OCI-LY1 (cell line): ENCODE measurements at regions not wholly inside any gene's neighbourhood (a gene's known extent, or its start where the extent isn't known, plus 50 kb on each side); places are given as distances from the start of the nearest gene placed in this dataset.

Experiments used
- EZH2 ChIP-seq: fragments of 200-600 bp; sonication (generic), shearing (Covaris generic); IDR thresholded peaks from 2 replicates; pipeline ENCODE4 v1.8.0; 2017; ENCODE audit warnings: borderline replicate concordance, mixed run types, mild to moderate bottlenecking, antibody characterized with exemption, low read length, moderate library complexity, mixed read lengths
- TF ChIP-seq, protein P1 (sequence below): fragments of 200-600 bp; sonication (generic), shearing (Covaris generic); IDR thresholded peaks from 2 replicates; pipeline ENCODE4 v1.5.1; 2017; ENCODE audit warnings: mild to moderate bottlenecking, antibody characterized with exemption, low read length, moderate library complexity, mixed read lengths

DNA sequence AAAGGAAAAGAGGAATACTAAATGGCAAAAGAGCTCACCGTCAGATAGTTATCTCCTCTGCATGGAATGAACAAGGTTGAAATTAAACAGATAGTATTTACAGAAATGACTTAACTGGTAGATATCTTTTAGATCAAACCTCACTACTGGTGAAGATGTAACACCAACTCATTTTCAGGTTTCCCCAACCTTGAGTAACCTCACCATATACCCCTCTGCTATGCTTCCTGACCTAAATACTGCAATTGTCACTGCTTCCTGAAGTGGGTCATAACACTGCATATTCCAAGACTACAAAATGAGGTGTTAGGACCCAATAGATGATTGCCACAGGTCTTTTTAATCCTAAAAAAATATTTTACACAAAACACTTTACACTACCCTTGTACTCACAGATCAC is 76.3 kb upstream of the PLEKHA5 start:
- TF ChIP-seq, protein P1, sequence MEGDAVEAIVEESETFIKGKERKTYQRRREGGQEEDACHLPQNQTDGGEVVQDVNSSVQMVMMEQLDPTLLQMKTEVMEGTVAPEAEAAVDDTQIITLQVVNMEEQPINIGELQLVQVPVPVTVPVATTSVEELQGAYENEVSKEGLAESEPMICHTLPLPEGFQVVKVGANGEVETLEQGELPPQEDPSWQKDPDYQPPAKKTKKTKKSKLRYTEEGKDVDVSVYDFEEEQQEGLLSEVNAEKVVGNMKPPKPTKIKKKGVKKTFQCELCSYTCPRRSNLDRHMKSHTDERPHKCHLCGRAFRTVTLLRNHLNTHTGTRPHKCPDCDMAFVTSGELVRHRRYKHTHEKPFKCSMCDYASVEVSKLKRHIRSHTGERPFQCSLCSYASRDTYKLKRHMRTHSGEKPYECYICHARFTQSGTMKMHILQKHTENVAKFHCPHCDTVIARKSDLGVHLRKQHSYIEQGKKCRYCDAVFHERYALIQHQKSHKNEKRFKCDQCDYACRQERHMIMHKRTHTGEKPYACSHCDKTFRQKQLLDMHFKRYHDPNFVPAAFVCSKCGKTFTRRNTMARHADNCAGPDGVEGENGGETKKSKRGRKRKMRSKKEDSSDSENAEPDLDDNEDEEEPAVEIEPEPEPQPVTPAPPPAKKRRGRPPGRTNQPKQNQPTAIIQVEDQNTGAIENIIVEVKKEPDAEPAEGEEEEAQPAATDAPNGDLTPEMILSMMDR, result no peak
- no peak for TF ChIP-seq EZH2
